Tibial nerve (tissue), 4 donors: ENCODE measurements at regions not wholly inside any gene's neighbourhood (a gene's known extent, or its start where the extent isn't known, plus 50 kb on each side); places are given as distances from the start of the nearest gene placed in this dataset.

Experiments
- CTCF ChIP-seq, 5 experiments: fragments of 200-600 bp in 3 of 5; fragments of 450-650 bp in 2 of 5; sonication (generic) in 3 of 5; IDR thresholded peaks; one replicate each; pipeline ENCODE4 v1.5.1; 2016 to 2019; ENCODE audit warnings: antibody characterized with exemption in 5 of 5, mild to moderate bottlenecking in 3 of 5, moderate library complexity in 2 of 5
- EP300 ChIP-seq, 2 donors: sonication (generic); formaldehyde crosslinking; IDR thresholded peaks; one replicate each; pipeline ENCODE4 v1.6.1; 2017; ENCODE audit warnings: antibody characterized with exemption in 2 of 2, mild to moderate bottlenecking in 1 of 2
- POLR2A ChIP-seq, 2 donors: fragments of 450-650 bp; IDR thresholded peaks; one replicate each; pipeline ENCODE4 v1.6.1; 2017; ENCODE audit warnings: antibody characterized with exemption in 2 of 2, mild to moderate bottlenecking in 2 of 2, moderate library complexity in 2 of 2

GRCh38 chr12:126952096-126953007 is 1314.6 kb upstream of the TMEM132C start:
- no peak for TF ChIP-seq CTCF (IDR thresholded peaks at IDR 0.05)
- no peak for TF ChIP-seq POLR2A (IDR thresholded peaks at IDR 0.05)
- no peak for TF ChIP-seq EP300 (IDR thresholded peaks at IDR 0.05)
